ENCODE measurements at regions not wholly inside any gene's neighbourhood (a gene's known extent, or its start where the extent isn't known, plus 50 kb on each side); places are given as distances from the start of the nearest gene placed in this dataset.
A peak's percentile ranks its signal among the peaks of the same experiment; 100 is the strongest.
"Not testable (repeated sequence)": the region's sequence is repeated elsewhere in the genome, so short reads cannot be mapped to it uniquely, and the experiment has no call there.

- WGBS, result 73% methylated on average over 5 of the region's 12 CpGs
- H3K27ac ChIP-seq (replicated peaks in 1 of 4); H3K9me3 ChIP-seq; intact Hi-C loops (cut with DNase I); H3K36me3 ChIP-seq; H3K4me3 ChIP-seq; H3K27me3 ChIP-seq; DNase-seq (ENCODE audit: extremely low spot score); H3K4me1 ChIP-seq: not testable (repeated sequence)
These were observed 104.3 kb downstream of the TBC1D26 start for GRCh38 chr17:15836249-15836982.

- H3K36me3 ChIP-seq; H3K27ac ChIP-seq (replicated peaks in 1 of 4); H3K27me3 ChIP-seq; H3K4me1 ChIP-seq; H3K9me3 ChIP-seq; DNase-seq (ENCODE audit: extremely low spot score); intact Hi-C loops (cut with DNase I); H3K4me3 ChIP-seq: not testable (repeated sequence)
- WGBS, result 93% methylated on average over 5 of the region's 5 CpGs
These were observed 104.9 kb downstream of the TBC1D26 start for GRCh38 chr17:15836991-15837390.

- H3K4me1 ChIP-seq; H3K27ac ChIP-seq (replicated peaks in 1 of 4); H3K9me3 ChIP-seq; DNase-seq (ENCODE audit: extremely low spot score); intact Hi-C loops (cut with DNase I); H3K27me3 ChIP-seq; H3K36me3 ChIP-seq; H3K4me3 ChIP-seq: not testable (repeated sequence)
- 47% methylated on average over 6 of the region's 6 CpGs for WGBS
These were observed 97.3 kb upstream of the ADORA2B start for GRCh38 chr17:15847447-15848229.

GRCh38 chr17:15849054-15849453 is 95.9 kb upstream of the ADORA2B start:
- H3K27me3 ChIP-seq; H3K36me3 ChIP-seq; H3K4me3 ChIP-seq; DNase-seq (ENCODE audit: extremely low spot score); H3K27ac ChIP-seq (replicated peaks in 1 of 4); H3K9me3 ChIP-seq; H3K4me1 ChIP-seq; intact Hi-C loops (cut with DNase I): not testable (repeated sequence)
- WGBS, result 30% methylated on average over 6 of the region's 6 CpGs
- peak in 2 of 3 experiments; percentile 24 to 27 for TF ChIP-seq CTCF (IDR thresholded peaks at IDR 0.05)

- H3K27me3 ChIP-seq; H3K27ac ChIP-seq (replicated peaks in 1 of 4); H3K9me3 ChIP-seq; H3K4me1 ChIP-seq; DNase-seq (ENCODE audit: extremely low spot score); H3K4me3 ChIP-seq; intact Hi-C loops (cut with DNase I); H3K36me3 ChIP-seq: not testable (repeated sequence)
- WGBS, result 63% methylated on average over 2 of the region's 2 CpGs
These were observed 94.9 kb upstream of the ADORA2B start for GRCh38 chr17:15850071-15850470.

- H3K27ac ChIP-seq (replicated peaks in 1 of 4); intact Hi-C loops (cut with DNase I); H3K4me1 ChIP-seq; H3K4me3 ChIP-seq; H3K9me3 ChIP-seq; DNase-seq (ENCODE audit: extremely low spot score); H3K27me3 ChIP-seq; H3K36me3 ChIP-seq: not testable (repeated sequence)
- 62% methylated on average over 3 of the region's 3 CpGs for WGBS
These were observed 94.2 kb upstream of the ADORA2B start for GRCh38 chr17:15850687-15851086.

- H3K36me3 ChIP-seq; H3K4me3 ChIP-seq; H3K27me3 ChIP-seq; intact Hi-C loops (cut with DNase I); H3K9me3 ChIP-seq; H3K4me1 ChIP-seq; H3K27ac ChIP-seq (replicated peaks in 1 of 4); DNase-seq (ENCODE audit: extremely low spot score): not testable (repeated sequence)
- no CpG with 5 or more reads among the region's 4 CpGs for whole genome bisulfite sequencing
These were observed 92.1 kb upstream of the ADORA2B start for GRCh38 chr17:15852863-15853262.

- H3K4me3 ChIP-seq; H3K4me1 ChIP-seq; H3K27me3 ChIP-seq; H3K27ac ChIP-seq (replicated peaks in 1 of 4); intact Hi-C loops (cut with DNase I); H3K36me3 ChIP-seq; H3K9me3 ChIP-seq; DNase-seq (ENCODE audit: extremely low spot score): not testable (repeated sequence)
- WGBS, result no CpG with 5 or more reads among the region's 3 CpGs
These were observed 88.7 kb upstream of the ADORA2B start for GRCh38 chr17:15856191-15856590.

- intact Hi-C loops (cut with DNase I); H3K9me3 ChIP-seq; DNase-seq (ENCODE audit: extremely low spot score); H3K27me3 ChIP-seq; H3K4me3 ChIP-seq; H3K4me1 ChIP-seq; H3K27ac ChIP-seq (replicated peaks in 1 of 4); H3K36me3 ChIP-seq: not testable (repeated sequence)
- WGBS, result 93% methylated on average over 1 of the region's 2 CpGs
These were observed 88.2 kb upstream of the ADORA2B start for GRCh38 chr17:15856745-15857144.

- H3K36me3 ChIP-seq; intact Hi-C loops (cut with DNase I); H3K27ac ChIP-seq (replicated peaks in 1 of 4); H3K27me3 ChIP-seq; DNase-seq (ENCODE audit: extremely low spot score); H3K9me3 ChIP-seq; H3K4me1 ChIP-seq; H3K4me3 ChIP-seq: not testable (repeated sequence)
- WGBS, result 83% methylated on average over 3 of the region's 3 CpGs
These were observed 86.8 kb upstream of the ADORA2B start for GRCh38 chr17:15858082-15858481.

- WGBS, result 78% methylated on average over 5 of the region's 5 CpGs
- H3K9me3 ChIP-seq; H3K27ac ChIP-seq (replicated peaks in 1 of 4); H3K4me1 ChIP-seq; H3K36me3 ChIP-seq; intact Hi-C loops (cut with DNase I); DNase-seq (ENCODE audit: extremely low spot score); H3K27me3 ChIP-seq; H3K4me3 ChIP-seq: not testable (repeated sequence)
These were observed 84.2 kb upstream of the ADORA2B start for GRCh38 chr17:15860774-15861173.

- H3K36me3 ChIP-seq; H3K9me3 ChIP-seq; H3K27ac ChIP-seq (replicated peaks in 1 of 4); H3K4me3 ChIP-seq; H3K27me3 ChIP-seq; H3K4me1 ChIP-seq; DNase-seq (ENCODE audit: extremely low spot score); intact Hi-C loops (cut with DNase I): not testable (repeated sequence)
- WGBS, result 93% methylated on average over 2 of the region's 4 CpGs
These were observed 80.9 kb upstream of the ADORA2B start for GRCh38 chr17:15864061-15864460.
